OCI-LY1 (cell line): ENCODE measurements at regions not wholly inside any gene's neighbourhood (a gene's known extent, or its start where the extent isn't known, plus 50 kb on each side); places are given as distances from the start of the nearest gene placed in this dataset.

Experiments used
- H2AFZ ChIP-seq: fragments of 200-600 bp; sonication (generic), shearing (Covaris generic); 2 replicates; pipeline ENCODE4 v1.6.0; 2014; ENCODE audit warnings: antibody characterized with exemption, mild to moderate bottlenecking, low read length
- H3F3A ChIP-seq: fragments of 200-600 bp; sonication (generic), shearing (Covaris generic); 2 replicates; pipeline ENCODE4 v1.6.0; 2014; ENCODE audit warnings: mild to moderate bottlenecking, antibody characterized with exemption, low read length, moderate library complexity; ENCODE audit not compliant: insufficient read depth
- H3K27ac ChIP-seq: fragments of 200-600 bp; sonication (generic); 2 replicates; pipeline ENCODE4 v1.5.1; 2014; ENCODE audit warnings: low read length, mixed run types, mild to moderate bottlenecking, low read depth; ENCODE audit not compliant: poor library complexity, severe bottlenecking
- H3K27me3 ChIP-seq: fragments of 200-600 bp; sonication (generic); 2 replicates; pipeline ENCODE4 v1.6.0; 2014; ENCODE audit warnings: antibody characterized with exemption, mild to moderate bottlenecking, low read length, moderate library complexity; ENCODE audit not compliant: insufficient read depth
- H3K36me3 ChIP-seq: fragments of 200-600 bp; sonication (generic); 2 replicates; pipeline ENCODE4 v1.6.1; 2014; ENCODE audit warnings: mild to moderate bottlenecking, antibody characterized with exemption, low read length, moderate library complexity, mixed read lengths; ENCODE audit not compliant: insufficient read depth
- H3K4me1 ChIP-seq: fragments of 200-600 bp; sonication (generic); 2 replicates; pipeline ENCODE4 v1.5.1; 2014; ENCODE audit warnings: mild to moderate bottlenecking, low read length, moderate library complexity; ENCODE audit not compliant: insufficient read depth, severe bottlenecking
- H3K4me2 ChIP-seq: fragments of 200-600 bp; sonication (generic), shearing (Covaris generic); 2 replicates; pipeline ENCODE4 v1.6.1; 2014; ENCODE audit warnings: low read length
- H3K4me3 ChIP-seq: fragments of 200-600 bp; sonication (generic); 2 replicates; pipeline ENCODE4 v1.5.1; 2014; ENCODE audit warnings: low read length, low read depth, mild to moderate bottlenecking, mixed read lengths; ENCODE audit not compliant: poor library complexity, severe bottlenecking
- H3K79me2 ChIP-seq: fragments of 200-600 bp; shearing (Covaris generic); 2 replicates; pipeline ENCODE4 v1.6.1; 2016; ENCODE audit warnings: mixed run types, low read length, mixed read lengths; ENCODE audit not compliant: insufficient read depth
- H3K9ac ChIP-seq: fragments of 200-600 bp; sonication (generic), shearing (Covaris generic); 2 replicates; pipeline ENCODE4 v1.6.1; 2014; ENCODE audit warnings: mild to moderate bottlenecking, low read length, mixed read lengths
- H3K9me2 ChIP-seq: fragments of 200-600 bp; sonication (generic), shearing (Covaris generic); 2 replicates; pipeline ENCODE4 v1.6.1; 2014; ENCODE audit warnings: low read depth, mild to moderate bottlenecking, low read length, mixed read lengths
- H3K9me3 ChIP-seq: fragments of 200-600 bp; shearing (Covaris generic); 2 replicates; pipeline ENCODE4 v1.6.1; 2014; ENCODE audit warnings: low read length, mixed read lengths
- H4K20me1 ChIP-seq: fragments of 200-600 bp; sonication (generic), shearing (Covaris generic); 2 replicates; pipeline ENCODE4 v1.6.0; 2016; ENCODE audit warnings: mild to moderate bottlenecking, low read length; ENCODE audit not compliant: insufficient read depth
- CTCF ChIP-seq: fragments of 200-600 bp; sonication (generic), shearing (Covaris generic); IDR thresholded peaks from 2 replicates; pipeline ENCODE4 v1.5.1; 2017; ENCODE audit warnings: mild to moderate bottlenecking, antibody characterized with exemption, low read length, moderate library complexity, mixed read lengths
- EZH2 ChIP-seq: fragments of 200-600 bp; sonication (generic), shearing (Covaris generic); IDR thresholded peaks from 2 replicates; pipeline ENCODE4 v1.8.0; 2017; ENCODE audit warnings: borderline replicate concordance, mixed run types, mild to moderate bottlenecking, antibody characterized with exemption, low read length, moderate library complexity, mixed read lengths

- Histone ChIP-seq H3K27ac (no peak overlapping the region), H4K20me1 (no peaks in the 10 kb centered on the region), H3K27me3 (no peaks in the 10 kb centered on the region), H3K79me2 (no peaks in the 10 kb centered on the region), H3K4me1 (no peaks in the 10 kb centered on the region), H3K36me3 (no peaks in the 10 kb centered on the region), H3K4me2 (no peak overlapping the region), H3K9me3 (no peaks in the 10 kb centered on the region), H3K9me2 (no peaks in the 10 kb centered on the region), H3F3A (no peaks in the 10 kb centered on the region), H3K9ac (no peak overlapping the region), H3K4me3 (no peak overlapping the region), H2AFZ (no peak overlapping the region)
- TF ChIP-seq CTCF, result no peak
- no peak for TF ChIP-seq EZH2
These were observed 483.4 kb upstream of the KLHL29 start for GRCh38 chr2:22901471-22902179.

- no peaks in the 10 kb centered on the region for H3K4me1 ChIP-seq
- no peaks in the 10 kb centered on the region for H3K9me3 ChIP-seq
- H3K79me2 ChIP-seq, result no peaks in the 10 kb centered on the region
- H3K9me2 ChIP-seq, result no peaks in the 10 kb centered on the region
- no peak overlapping the region for H2AFZ ChIP-seq
- no peak overlapping the region for H3K27ac ChIP-seq
- H3K9ac ChIP-seq, result no peak overlapping the region
- H4K20me1 ChIP-seq, result no peaks in the 10 kb centered on the region
- H3K36me3 ChIP-seq, result no peaks in the 10 kb centered on the region
- H3K4me2 ChIP-seq, result no peak overlapping the region
- no peaks in the 10 kb centered on the region for H3K27me3 ChIP-seq
- no peaks in the 10 kb centered on the region for H3F3A ChIP-seq
- no peak overlapping the region for H3K4me3 ChIP-seq
- TF ChIP-seq EZH2 (no peak), CTCF (no peak)
These were observed 482.8 kb upstream of the KLHL29 start for GRCh38 chr2:22902180-22902550.

DNA sequence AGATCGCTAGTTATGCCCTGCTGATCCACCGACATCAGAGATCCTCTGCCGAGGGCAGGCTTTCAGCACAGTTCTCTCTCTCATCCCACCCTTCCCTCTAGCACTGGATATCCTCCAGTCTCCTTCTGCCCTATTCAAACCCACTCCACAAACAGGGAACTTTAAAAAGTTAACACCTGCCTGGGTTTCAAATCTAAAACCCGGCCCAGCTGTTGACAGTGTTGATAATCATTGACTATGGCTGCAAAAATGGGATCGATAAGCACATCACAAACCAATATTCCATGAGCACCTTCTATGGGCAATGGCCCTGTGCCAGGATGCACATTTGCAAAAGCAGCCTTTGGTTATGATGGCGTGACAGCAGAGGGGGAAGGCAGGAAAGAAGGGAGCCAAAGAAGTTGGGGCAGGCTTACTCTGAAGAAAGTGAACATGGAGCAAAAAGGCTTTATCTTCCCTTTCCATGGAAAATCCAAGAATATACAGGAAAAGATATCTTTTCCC is 482.3 kb upstream of the KLHL29 start:
- H3K9ac ChIP-seq, result no peak overlapping the region
- no peaks in the 10 kb centered on the region for H3K79me2 ChIP-seq
- no peaks in the 10 kb centered on the region for H3K4me1 ChIP-seq
- H3K4me2 ChIP-seq, result no peak overlapping the region
- no peaks in the 10 kb centered on the region for H4K20me1 ChIP-seq
- TF ChIP-seq CTCF (no peak), EZH2 (no peak)
- no peaks in the 10 kb centered on the region for H3K27me3 ChIP-seq
- H3K9me2 ChIP-seq, result no peaks in the 10 kb centered on the region
- H2AFZ ChIP-seq, result no peak overlapping the region
- no peak overlapping the region for H3K4me3 ChIP-seq
- H3K36me3 ChIP-seq, result no peaks in the 10 kb centered on the region
- no peak overlapping the region for H3K27ac ChIP-seq
- H3F3A ChIP-seq, result no peaks in the 10 kb centered on the region
- no peaks in the 10 kb centered on the region for H3K9me3 ChIP-seq
